Hindlimb muscle (tissue), 1 donor: ENCODE measurements at regions not wholly inside any gene's neighbourhood (a gene's known extent, or its start where the extent isn't known, plus 50 kb on each side); places are given as distances from the start of the nearest gene placed in this dataset.

Source experiments
- DNase-seq: peaks from one replicate; pipeline ENCODE4 v3.0.0-alpha.2; 2013

DNA sequence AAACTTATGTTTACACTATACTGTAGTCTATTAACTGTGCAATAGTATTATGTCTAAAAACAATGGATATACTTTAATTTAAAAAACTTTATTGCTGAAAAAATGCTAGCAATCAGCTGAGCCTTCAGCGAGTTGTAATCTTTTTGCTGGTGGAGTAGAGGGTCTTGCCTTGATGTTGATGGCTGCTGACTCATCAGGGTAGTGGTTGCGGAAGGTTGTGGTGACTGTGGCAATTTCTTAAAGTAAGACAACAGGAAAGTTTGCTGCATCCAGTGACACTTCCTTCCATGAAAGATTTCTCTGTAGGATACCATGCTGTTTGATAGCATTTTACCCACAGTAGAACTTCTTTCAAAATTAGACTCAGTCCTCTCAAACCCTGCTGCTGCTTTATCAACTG lies 234.7 kb upstream of the CSF3R start:
- no peak for DNase-seq

- no peak for DNase-seq
Measured at GRCh38 chr1:36715797-36716196, 233.1 kb upstream of the CSF3R start.

- no peak for DNase-seq
Measured at GRCh38 chr1:36714301-36714700, 231.6 kb upstream of the CSF3R start.

DNA sequence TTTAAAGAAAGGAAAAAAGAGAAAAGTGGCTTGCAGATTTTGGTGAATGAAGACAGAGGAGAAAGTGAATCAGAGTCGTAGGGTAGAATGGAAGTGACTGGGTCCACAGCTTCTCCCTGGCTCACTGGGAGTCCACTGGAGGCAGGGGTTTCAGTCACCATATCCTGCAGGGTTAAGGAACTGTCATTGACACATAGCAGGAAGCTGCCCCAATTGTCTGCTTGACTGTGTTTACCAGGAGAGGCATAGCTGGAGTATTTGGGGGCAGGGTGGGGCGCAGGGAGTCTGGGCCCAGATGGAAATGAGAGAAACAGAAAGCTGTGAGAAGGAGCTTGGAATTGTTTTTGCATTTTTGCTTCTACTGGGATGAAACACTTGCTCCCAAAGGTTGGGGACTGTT lies 228.8 kb upstream of the CSF3R start:
- no peak for DNase-seq

DNA sequence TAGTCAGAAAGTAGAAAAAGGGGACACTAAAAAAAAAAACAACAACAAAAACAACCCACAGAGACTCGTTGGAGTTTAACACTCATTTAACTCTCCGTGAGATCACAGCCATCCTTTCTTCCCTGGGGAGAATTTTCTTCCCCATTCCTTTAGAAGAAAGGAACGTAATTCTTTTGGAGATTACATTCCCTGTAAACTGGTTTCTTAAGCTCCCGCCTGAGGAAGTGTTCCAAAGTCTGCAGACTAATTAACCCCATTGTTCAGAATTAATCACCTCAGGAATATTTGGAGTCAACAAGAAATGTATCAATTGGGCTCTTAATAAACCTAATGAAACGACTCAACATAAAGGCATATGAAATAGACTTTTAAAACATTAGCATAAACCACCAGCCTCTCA lies 228.2 kb upstream of the CSF3R start:
- no peak for DNase-seq

- DNase-seq, result peak; percentile 35
Measured at GRCh38 chr1:36709869-36710481, 227.3 kb upstream of the CSF3R start.

- DNase-seq, result no peak
Measured at GRCh38 chr1:36708587-36708986, 225.9 kb upstream of the CSF3R start.

DNA sequence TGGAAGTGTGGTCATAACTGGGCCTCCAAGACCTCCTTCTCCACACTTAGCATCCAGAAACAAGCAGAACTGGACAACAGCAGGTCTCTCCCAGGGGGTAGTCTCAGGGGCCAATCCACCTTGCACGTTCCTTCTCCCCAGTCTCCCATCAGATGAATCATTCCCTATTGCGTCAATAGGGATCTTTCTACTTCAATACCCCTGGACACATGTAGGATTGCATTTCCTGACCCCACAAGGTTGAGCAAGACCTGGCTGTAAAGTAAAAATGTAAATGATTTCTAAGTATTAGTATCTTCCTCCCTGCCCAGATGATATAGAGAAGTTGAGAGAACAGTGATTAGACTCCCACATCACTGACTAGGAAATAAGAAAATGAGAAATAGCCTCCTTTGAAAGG lies 224.5 kb upstream of the CSF3R start:
- DNase-seq, result no peak

DNA sequence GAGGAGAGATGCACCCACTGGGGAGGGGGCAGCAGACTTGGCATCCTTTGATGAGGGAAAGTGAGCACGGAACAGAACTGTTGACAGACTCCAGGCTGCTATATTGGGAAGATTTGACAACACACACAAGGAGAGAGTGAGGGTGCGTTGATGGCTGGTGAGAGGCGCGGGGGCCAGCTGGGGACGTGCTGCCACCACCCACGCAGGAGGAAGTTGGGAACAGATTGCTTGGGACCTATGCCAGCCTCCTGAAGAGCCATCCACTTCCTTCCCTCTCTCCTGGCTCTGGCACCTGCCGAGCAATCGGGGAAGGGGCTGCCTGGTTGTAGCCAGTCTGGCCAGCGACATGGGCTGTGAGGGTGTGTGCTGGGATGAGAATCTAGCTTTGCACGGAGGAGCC lies 223.7 kb upstream of the CSF3R start:
- DNase-seq, result no peak

GRCh38 chr1:36705629-36706028 lies 222.9 kb upstream of the CSF3R start:
- no peak for DNase-seq

- DNase-seq, result peak; percentile 76
Measured at GRCh38 chr1:36703526-36704208, 221.0 kb upstream of the CSF3R start.

DNA sequence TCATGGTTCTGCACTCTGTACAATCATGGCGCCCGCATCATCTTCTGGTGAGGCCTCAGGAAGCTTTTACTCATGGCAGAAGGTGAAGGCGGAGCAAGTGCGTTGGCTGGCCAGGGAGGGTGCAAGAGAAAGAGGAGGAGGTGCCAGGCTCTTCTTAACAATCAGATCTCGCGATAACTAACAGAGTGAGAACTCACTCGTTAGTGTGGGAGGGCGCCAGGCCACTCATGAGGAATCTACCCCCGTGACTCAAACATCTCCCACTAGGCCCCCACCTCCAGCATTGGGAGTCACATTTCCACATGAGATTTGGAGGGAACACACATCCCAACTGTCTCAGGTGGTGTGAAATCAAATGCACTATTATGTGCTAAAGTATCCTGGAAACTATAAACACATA lies 220.2 kb upstream of the CSF3R start:
- no peak for DNase-seq

DNA sequence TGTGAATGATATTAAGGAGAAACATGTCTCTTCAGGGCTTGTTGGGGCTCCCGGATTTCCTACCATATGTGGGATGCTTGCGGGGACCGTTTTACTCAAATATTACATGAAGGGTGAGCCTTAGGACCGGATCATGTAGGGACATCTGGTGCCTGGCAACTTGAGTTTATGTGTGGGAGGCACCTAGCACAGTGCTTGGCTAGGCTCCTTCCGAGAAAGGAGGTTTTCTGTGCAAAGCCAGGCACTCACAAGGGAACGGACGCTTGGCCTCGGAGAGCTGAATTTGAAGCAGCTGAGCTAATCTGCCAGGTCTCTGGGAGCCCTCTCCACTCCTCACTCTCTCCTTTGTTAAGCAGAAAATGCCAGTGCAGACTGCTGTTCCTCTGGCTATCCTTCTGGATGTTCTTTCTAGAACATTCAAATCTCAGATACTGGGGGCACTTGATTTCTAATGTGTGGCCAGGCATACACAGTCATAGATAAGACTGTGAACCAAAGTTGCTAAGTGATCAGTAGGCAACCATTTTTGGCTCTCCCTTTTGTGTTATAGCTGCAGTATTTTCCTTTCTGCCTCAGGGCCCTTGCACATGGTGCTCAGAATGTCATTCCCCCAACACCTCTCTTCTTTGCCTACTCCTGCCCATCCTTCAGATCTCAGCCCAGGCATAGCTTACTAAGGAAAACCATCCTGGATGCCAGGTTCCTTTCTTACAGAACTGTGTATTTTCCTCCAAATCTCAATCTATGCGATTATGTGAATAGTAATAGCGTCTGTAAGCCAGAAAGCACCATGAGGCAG lies 216.6 kb upstream of the CSF3R start:
- DNase-seq, result no peak

DNA sequence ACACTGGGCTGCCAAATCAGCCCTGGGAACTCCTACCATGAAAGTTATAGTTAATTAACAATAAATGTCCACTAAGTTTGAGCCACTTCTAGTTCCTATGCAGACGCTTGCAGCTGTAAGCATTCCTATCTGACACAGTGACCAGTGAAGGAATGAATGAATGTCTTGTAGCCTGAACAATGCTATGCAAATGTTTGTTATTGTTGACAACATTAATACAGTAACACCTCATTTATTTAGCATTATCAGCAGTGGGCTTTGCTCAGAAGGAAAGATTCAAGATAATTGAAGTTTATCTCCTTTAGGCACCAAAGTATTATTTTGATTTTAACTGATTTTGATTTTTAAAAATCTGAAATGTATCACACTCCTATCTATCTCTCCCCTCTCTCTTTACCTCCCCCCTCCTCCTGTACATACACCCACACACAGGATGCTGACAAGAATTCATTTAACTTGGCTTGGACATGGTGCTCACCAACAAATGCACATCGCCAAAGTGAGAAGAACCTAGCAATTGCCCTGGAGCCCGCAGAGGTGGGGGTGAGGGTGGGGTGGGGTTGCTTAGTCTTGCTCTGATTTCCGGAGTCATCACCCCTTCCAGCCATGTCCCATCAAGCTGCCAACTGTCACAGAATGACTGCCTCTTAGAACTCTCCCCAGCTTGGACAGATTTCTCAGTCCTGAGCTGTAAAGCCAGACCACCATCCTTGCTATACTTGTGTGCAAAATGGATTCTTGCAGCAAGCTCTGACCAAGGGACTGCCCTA lies 215.3 kb upstream of the CSF3R start:
- no peak for DNase-seq

DNA sequence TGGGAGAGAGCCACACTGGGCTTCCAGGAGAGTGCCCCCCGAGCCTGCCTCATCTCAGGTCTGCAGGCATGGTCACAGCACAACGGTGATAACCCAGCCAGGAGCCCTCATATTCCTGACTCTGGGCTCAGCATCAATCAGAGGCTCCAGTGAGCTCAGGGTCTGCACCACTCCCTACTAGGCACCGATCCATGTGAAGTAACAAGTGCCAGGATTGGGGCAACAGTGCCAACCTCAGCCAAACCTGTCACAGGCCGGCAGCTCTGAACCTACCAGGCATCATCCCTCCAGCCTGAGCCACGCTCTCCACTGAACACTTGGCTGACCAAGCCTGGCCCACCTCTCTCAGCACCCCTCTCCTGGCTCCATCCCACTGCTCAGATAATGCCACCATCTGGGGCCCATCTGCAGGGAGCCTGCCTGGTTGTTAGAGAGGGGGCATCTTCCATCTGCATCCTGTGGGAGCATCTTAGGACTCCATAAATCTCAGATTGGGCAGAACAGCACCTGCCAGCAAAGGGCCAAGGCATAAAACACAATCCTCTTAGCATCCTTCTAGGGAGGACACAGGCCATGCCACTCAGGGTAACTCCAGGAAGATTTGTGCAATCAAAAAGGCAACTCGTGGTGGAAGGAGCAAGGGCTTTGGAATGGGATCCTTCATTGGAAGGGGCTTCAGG lies 213.7 kb upstream of the CSF3R start:
- DNase-seq, result no peak

DNA sequence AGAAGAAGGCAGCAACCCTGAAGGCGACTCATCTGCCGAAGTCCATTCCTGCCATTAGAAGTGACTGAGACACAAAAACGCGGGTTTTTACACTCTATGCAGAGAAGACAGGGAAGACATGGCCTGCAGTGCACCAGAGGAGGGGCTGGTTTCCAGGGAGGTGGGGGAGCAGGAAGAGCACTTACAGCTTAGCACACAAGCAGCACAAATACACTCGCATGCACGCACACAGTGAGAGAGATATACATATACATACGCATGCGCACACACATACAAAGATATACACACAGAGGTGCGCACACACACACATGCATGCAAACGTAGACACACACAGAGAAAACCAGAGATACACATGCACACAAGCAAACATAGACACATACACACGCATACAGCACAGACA lies 210.9 kb upstream of the CSF3R start:
- no peak for DNase-seq

DNA sequence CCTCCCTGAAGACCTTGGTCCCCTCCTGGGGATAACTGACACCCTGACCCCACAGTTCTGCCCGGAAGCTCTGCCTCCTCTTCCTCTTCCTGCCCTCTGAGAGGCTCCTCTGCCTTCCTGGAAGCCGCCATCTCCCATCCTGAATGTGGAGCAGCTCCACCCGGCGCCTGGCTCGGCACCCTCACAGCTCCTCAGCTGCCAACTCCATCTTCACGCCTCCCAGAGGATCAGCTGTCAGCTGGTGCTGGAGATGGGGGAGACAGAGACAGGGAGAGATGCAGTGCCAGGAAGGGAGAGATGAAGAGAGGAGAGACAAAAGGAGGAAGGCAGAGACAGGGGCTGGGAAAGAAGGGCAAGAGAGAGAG lies 210.4 kb upstream of the CSF3R start:
- no peak for DNase-seq

GRCh38 chr1:36692465-36693160 lies 209.9 kb upstream of the CSF3R start:
- DNase-seq, result no peak

- DNase-seq, result no peak
Measured at GRCh38 chr1:36691374-36691773, 208.7 kb upstream of the CSF3R start.

DNA sequence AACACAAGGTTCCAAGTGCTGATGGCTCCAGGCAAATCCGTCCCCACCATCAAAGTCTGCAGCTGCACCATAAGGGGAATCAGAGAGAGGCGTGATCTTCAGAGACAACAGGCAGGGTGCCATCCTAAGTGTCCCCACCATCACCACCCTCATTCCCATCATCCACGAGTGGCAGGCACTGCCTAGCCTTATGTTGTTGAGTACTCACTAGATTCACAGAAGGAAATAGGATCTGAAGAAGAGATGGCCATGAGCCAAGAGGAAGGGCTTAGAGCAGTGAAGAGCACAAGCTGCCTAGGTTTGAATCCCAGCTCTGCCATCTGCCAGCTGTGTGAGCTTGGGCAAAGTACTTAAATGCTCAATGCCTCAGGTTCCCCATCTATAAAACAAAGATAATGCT lies 207.3 kb upstream of the CSF3R start:
- no peak for DNase-seq

DNA sequence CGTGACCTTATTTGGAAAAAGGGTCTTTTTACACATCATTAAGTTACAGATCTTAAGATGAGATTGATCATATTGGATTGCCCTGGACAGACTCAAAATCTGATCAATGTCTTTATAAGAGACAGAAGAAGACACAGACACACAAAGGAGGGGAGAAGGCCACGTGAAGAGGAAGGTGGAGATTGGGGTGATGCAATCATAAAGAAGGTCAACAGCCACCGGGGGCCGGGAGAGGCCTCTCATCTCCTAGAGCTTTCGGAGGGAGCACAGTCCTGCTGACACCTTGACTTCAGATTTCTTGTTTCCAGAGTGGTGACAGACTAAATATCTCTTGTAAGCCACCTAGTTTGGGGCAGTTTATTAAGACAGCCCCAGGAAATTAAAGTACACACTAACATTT lies 204.6 kb upstream of the CSF3R start:
- DNase-seq, result no peak
